ENCODE measurements at regions not wholly inside any gene's neighbourhood (a gene's known extent, or its start where the extent isn't known, plus 50 kb on each side); places are given as distances from the start of the nearest gene placed in this dataset.
A peak's percentile ranks its signal among the peaks of the same experiment; 100 is the strongest.

DNA sequence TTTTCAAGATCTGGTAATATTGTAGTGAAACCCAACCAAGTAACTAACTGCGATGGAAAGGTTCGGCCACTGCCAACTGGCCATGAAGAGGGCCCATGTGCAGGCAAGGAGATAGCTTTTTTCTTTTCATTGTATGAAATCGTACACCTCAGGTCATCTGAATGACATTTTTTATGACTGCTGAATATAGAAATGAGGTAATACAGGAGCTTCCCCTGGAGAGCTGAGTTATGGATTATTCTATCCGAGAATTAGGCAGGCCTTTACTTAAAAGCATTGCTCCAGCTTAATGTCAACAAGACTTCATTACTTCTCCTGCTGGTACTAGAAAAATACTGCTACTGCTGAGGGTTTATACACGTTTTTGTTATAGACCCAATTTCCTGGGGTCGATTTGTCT lies 1215.6 kb downstream of the EFNB2 start:
- DNase-seq (ENCODE audit: low read depth in 4 of 4, low spot score in 3 of 4) = no peak

DNA sequence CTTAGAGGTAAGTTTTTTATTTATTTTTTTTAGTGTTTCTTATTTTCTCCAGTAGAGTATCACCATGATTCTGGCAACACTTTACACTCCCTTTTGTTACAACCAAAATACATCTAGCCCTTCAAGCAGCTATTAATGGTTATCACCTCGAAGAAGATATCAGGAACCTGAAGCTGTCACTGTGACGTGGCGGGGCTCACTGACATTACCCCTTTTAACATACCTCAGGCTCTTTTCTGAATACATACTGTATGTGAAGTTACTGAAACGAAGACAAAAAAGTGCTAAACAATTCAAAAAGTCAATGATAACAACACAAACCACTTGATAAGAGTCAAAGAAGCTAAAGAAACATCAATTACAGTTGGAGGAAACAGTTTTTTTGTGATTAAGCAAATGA lies 1218.7 kb downstream of the EFNB2 start:
- no peak for DNase-seq (ENCODE audit: low read depth in 4 of 4, low spot score in 3 of 4)

DNA sequence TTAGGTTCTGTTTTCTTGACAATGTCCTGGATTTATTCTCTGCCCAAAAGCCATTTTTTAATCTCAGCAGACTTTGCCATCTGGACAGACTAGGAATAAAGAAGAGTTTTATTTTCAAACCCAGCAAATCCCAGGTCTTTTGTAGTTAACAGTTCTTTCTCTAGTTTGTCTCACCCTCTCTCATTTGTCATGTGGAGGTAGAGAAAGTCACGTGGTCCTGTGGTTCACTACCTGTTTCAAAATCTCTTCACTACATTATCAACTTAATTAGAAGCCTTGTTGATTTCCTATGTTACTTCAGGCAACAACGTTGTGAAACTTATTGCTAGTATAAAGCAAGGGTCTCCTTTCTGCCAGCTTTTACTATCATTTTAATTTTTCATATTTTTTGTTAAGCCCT lies 1222.6 kb downstream of the EFNB2 start:
- no peak for DNase-seq (ENCODE audit: low read depth in 4 of 4, low spot score in 3 of 4)

DNA sequence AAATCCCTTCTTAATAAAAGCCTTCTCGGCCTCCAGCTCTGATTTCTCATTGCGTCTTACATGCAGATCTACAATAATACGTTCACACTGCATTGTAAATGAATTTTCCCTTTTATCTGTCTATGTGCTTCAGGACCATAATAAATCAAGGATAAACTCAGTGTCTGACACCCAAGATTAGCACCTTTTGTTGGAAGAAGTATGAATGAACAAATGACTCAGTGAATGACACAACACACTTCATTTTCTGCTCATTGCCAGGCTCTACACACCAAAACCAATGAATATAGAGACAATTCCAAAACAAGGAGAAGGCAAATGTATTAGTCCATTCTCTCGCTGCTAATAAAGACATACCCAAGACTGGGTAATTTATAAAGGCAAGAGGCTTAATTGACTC lies 1224.4 kb downstream of the EFNB2 start:
- no peak for DNase-seq (ENCODE audit: low read depth in 4 of 4, low spot score in 3 of 4)

DNA sequence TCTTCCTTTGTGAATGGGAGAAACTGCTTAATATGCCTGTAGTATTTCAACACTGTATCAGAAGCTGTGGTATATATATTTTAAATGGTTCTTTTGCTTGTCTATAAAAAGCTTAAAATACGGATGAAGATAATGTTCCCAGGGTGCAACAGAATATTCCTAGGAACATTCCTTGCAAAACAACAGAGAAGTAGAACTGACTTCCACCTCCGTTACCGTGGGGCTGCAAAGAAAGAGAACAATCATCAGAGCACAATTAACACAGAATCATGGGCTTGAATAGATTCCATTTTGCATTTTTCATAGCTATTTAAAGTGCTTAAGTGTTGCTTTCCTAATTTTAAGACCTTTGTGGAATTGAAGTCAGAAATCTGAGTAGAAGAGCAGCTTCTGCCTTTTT lies 1227.7 kb downstream of the EFNB2 start:
- DNase-seq (ENCODE audit: low read depth in 4 of 4, low spot score in 3 of 4) = no peak

DNA sequence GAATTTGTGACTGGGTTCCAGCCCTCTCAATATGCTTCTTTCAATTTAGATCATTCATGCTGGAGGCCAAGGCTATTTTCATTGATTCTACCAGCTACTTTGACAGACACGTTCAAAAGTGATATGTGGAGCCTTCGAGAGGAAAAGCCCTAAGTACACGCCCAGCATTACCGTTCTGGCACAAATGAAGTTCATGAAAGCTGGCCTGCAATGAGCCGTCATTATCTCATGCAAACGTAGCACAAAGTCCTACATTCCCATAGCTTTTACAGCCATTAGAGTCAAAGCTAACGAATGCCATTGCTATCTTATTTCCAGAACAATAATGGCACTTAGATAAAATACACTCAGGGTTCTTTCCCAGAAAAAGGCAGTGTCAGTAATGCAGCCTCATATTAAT lies 1237.6 kb downstream of the EFNB2 start:
- DNase-seq (ENCODE audit: low read depth in 4 of 4, low spot score in 3 of 4) = no peak

DNA sequence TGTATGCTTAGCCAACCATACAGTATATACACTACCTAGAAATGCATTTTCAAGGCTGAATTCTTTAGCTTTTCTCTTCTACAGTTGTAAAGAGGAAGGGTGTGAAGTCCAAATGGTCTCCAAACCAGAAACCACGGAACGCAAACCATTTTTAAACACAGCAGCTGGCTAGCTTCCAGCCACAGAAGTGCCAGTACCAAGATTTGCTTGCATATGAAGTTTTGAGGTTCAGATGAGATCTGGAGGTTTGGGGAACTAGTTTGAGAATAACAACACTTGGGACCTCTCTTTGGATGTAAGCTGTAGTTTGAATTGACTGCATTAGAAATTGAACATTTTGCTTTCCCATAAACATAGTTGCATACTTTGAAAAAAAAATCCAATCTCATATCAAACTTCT lies 1243.5 kb downstream of the EFNB2 start:
- DNase-seq (ENCODE audit: low read depth in 4 of 4, low spot score in 3 of 4) = no peak

DNA sequence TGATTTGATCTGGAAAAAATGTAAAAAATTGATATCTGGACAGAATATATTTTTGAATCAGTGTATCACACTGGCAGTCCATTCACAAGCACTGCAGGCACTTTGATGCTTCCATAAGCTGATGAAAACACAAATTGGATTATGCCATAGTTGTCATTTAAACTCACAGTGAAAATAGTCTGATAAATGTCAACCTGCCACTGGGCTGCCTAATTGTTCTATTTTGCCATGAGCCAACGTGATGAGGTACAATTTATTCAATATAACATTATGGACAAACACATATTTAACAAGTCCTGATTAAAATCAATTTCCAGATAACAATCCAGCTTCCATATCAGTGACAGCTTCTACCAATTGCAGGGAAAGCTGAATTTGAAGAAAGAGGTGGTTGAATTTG lies 1244.9 kb downstream of the EFNB2 start:
- DNase-seq (ENCODE audit: low read depth in 4 of 4, low spot score in 3 of 4) = no peak

DNA sequence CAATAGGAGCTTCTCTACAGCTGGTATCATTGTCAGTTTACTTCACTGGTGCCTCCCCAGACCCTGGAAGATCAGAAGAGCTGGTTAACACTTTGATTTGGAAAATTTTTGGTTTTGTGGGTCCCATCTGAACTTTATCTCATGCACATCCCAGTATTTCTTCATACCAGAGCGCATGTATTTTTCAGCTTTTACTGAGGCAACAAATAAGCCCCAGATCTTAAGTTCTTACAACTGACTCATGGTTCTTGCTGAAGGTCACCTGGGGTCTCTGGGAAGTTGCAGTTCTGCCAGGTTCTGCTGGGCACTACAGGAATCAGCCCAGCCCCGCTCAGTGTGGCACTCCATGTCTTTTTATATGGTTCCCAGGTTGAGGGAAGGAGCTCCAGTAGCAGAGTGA lies 1249.9 kb downstream of the EFNB2 start:
- DNase-seq (ENCODE audit: low read depth in 4 of 4, low spot score in 3 of 4) = no peak

DNA sequence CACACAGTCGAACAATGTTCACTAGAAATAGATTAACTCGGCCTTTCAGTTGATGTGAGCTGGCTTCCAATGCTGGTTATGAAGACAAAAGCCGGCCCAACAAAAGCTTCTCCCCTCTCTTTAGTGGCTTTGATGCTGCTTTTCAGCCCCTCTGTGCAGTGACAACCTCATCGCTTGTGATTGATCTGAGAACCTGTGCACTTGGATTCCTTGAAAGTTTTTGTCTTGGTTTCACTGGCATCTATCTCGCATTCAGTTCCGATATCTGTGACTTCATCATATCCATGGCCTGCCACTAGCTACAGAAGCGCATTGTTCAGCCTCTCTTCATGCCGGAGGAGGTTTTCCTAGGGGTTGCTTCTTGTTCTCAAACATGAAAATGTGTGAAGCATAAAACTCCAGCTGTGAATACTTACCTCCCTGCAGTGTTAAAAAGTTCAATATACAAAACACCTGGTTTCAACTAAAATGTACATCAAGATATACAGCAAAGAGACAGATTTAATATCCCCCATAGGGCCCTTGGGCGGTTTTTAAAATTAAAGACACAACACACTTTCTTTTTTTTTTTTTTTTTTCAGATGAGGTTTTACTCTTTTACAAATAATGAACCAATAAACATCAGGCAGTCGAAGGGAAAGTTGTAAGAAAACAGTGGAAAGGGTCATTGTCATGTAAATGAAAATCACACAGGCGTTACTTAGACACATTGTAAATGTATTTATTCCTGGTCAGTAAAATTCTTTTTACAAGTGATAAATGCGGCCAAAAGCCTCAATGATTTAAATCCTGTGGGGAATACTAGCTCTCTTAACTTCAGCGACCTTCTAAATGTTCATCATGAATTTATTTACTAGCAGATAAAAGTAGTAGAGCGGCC lies 1252.8 kb downstream of the EFNB2 start:
- DNase-seq (ENCODE audit: low read depth in 4 of 4, low spot score in 3 of 4) = peak in 1 of 4 donors; percentile 23

DNA sequence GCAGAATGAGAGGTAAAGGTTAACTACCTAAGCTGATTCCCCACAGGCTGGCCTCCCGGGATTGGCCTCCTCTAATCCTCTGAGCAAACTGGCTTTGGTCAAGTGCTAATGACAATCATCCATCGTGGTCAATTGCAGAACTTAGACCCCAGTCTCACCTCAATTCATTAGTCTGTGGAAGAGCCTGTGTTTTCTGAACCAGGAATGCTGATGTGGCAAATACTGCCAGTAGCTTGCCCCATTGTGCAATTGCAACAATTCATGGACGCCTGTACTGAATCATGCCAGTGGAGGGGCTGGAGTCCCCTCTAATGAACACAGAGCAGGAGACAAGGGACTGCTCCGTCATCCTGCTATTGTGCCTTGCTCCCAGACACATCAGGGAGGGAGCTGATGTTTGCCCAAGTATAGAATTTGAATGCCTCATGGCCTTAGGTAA lies 1256.5 kb downstream of the EFNB2 start:
- DNase-seq (ENCODE audit: low read depth in 4 of 4, low spot score in 3 of 4) = no peak

DNA sequence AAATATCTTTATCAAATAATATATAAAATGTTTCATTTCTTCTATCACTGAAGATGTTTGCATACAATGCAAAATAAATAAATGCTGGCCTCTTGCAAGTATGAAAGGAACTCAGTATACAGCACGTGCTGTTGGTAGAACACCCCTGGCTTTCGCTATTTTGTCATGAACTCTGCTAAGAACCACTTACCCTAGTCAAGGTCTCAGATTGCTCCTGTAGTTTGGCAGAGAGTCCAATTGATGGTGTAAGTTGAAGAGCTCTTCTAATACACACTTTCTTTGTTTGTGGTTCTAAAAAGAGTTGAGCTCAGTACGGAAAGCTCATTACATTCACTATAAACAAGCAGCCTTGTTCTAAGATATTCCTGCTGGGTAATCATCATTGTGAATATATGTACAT lies 1258.9 kb downstream of the EFNB2 start:
- DNase-seq (ENCODE audit: low read depth in 4 of 4, low spot score in 3 of 4) = no peak

DNA sequence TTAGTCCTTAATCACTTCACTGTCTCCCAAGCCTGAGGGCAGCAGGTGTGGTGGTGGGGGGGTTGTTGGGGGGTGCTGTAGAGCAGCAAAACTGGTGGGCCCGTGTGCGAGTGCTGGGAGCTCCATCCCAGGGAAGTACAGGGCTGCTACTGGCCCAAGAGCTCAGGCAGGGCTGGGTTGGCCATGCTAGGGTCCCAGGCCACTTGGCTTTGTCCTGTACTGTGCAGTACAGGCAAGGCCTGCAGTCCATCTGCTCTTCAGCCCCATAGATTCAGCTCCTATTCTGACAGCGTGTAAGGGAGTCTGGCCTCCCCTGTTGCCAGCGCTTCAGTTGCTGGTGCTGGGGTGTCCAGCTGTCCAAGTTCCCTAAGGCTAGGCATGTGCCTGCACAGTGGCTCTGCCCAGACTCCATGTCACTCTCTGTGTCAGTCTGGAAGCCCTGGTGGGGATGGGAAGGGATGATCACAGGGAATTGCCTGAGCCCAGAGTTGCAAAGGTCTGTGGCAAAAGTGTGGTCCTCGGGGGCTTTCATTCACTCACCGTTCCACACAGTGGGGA lies 1261.7 kb downstream of the EFNB2 start:
- DNase-seq (ENCODE audit: low read depth in 4 of 4, low spot score in 3 of 4) = no peak

DNA sequence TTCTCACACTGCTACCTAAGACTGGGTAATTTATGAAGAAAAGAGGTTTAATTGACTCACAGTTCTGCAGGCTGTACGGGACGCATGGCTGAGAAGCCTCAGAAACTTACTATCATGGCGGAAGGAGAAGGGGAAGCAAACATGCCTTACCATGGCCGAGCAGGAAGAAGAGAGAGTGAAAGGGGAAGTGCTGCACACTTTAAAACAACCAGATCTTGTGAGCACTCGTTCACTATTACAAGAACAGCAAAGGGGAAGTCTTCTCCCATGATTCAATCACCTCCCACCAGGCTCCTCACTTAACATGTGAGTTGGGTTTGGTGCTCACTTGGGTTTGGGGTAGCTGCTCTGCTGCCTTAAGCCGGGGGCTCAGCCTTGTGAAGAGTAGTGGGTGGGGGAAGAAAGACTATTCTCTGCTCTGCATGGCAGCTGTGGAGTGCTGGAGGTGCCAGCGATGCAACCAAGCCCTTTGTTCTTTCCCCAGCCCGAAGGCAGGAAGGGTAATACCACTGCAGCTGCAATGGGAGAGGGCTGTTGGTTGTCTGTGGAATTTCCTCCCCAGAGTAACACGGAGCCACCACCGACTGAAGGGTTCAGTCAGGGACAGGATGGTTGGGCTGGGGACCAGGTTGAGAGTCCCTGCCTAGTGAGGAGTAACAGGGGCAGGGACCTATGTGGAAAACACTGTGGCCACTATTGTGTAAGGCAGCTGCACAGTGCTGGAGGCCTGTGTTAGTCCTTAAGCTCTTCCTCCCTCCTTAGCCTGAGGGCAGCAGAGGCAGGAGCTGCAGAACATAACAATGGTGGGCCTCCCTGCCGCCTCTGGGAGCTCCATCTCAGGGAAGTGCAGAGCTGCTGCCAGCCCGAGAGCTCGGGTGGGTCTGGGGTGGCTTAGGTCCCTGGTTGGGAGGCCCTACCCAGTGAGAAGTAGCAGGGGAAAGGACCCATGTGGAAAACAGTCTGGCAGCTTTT lies 1262.5 kb downstream of the EFNB2 start:
- DNase-seq (ENCODE audit: low read depth in 4 of 4, low spot score in 3 of 4) = no peak

DNA sequence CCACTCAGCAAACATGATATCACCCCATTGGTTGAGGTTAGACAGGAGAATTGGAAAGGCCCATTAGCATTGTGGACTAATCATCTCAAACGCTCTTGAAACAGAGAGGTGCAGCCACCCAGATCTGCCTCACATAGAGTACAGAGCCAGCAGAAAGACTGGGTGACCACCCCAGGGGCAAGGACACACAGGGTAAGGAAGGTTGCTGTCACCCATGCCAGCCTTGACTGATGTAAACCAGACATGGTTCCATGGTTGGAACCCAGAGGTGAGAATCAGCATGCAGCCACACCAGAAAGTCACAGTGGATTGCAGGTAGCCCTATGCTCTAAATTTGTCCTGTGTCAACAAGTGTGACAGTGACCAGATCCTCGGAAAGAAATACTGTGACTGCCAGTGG lies 1268.8 kb downstream of the EFNB2 start:
- no peak for DNase-seq (ENCODE audit: low read depth in 4 of 4, low spot score in 3 of 4)

DNA sequence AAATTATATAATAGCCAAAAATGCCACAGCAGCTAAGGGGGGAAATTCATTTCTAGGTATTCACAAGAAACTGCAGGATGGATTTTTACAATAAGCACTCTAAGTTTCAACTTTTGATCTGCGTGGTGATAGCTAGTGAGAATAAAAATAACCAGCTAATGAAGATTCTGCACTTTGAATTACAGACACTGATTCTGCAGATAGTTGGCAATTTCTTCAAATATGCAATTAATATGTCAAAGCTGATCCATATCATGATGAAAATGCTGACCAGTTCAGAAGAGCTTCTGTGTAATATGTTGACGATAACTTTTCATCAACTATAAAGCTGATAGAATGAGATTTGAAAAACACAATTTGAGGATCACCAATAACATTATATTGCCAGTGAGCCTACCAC lies 1272.9 kb downstream of the EFNB2 start:
- no peak for DNase-seq (ENCODE audit: low read depth in 4 of 4, low spot score in 3 of 4)

DNA sequence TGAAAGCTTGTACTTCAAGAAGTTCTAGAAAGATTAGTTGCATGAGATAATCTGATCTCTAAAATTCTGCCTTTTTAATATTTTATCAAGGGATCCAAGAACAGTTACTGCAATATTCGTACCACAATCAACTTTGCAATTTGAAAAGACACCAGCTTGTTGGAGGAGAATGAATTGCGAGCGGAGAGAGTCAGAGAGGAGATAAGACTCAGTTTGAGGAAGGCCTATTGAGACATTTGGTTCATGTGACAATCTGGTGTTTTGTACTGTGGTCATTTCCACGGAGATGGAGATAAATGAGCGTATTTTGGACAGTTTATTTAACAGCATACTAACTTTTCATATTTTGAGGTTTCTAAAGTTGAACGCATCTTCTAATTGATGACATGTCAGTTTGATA lies 1276.0 kb downstream of the EFNB2 start:
- DNase-seq (ENCODE audit: low read depth in 4 of 4, low spot score in 3 of 4) = no peak

DNA sequence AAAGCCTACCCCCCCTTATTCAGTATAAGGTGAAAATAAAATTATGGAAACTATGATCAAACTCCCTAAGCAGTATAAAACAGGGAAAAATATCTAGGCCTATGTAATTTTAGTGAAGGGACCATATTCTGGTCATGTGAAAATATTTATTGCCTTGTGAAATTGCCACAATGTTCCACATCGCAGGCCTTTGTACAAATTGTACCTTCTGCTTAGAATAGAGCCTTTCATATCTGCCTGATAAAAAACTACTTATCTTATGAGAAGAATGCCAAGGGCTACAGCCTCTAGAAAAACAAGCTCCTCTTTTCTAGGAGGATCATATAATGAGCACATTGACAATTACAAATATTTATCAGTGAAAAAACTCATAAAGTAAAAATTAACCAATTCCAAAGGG lies 1280.0 kb downstream of the EFNB2 start:
- no peak for DNase-seq (ENCODE audit: low read depth in 4 of 4, low spot score in 3 of 4)

DNA sequence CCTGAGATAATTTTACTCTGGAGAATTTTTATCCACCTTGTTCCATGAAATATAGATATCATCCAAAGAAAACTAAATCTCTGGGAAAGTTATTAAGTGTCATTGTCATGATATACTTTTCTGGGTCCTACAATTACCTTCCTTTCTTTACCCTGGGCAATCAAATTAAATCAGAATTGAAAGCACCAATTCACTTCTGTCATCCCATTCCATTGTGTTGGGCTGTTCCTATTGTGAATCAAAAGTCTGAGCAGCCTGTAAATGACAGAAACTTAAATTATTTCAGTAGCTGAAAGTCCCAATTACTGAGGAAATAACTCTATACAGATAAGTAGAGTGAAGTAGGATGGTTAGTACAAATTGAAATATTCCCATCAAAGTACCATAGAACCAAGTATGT lies 1284.2 kb downstream of the EFNB2 start:
- no peak for DNase-seq (ENCODE audit: low read depth in 4 of 4, low spot score in 3 of 4)

DNA sequence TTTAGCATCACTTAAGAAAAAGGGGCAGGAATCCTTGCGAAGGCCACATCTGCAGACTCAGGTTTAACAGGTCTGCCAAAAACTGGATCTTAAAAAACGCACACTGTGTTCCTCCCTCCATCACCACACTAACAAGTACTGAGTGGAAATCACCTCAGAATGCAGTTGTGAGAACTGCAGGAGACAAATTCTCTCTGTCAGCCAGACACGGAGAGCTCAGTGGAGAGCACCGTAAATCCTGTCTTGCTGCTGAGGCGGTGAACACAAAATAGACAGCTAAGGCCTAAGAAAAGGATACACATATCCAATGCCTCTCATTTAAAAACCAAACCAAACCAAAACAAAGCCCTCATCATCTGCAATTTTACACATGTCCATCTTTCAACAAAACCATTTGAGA lies 1287.6 kb downstream of the EFNB2 start:
- no peak for DNase-seq (ENCODE audit: low read depth in 4 of 4, low spot score in 3 of 4)

DNA sequence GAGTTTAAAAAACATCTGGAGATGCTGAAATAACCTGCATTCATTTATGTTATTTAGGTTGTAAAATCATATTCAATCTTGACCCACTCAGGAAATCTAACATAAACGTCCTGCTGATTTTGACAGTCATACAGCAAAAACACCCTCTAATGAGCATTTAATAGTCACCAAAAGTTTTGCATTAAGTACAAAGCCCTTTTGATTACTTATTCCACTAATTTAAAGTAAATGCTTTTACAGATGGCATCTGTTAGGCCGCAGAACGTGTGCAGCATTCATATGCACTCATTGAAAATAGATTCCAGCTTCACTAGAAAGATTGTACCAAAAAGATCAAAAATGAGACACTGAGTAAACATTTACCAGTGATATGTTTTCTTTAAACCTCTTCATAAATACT lies 1295.1 kb downstream of the EFNB2 start:
- DNase-seq (ENCODE audit: low read depth in 4 of 4, low spot score in 3 of 4) = no peak
